Astrocyte (in vitro differentiated cells and primary cell): ENCODE measurements at regions not wholly inside any gene's neighbourhood (a gene's known extent, or its start where the extent isn't known, plus 50 kb on each side); places are given as distances from the start of the nearest gene placed in this dataset.

Experiments used
- DNase-seq: peaks from one replicate; pipeline ENCODE4 v3.0.0-alpha.2; 2010; ENCODE audit warnings: low read depth
- FAIRE-seq: peaks from 2 replicates; lab custom pipeline; 2011; peaks lifted over from hg19 to GRCh38; lab: Jason Lieb, UNC
- H2AFZ ChIP-seq: 2 replicates; pipeline ENCODE4 v1.6.0; 2012; ENCODE audit warnings: low read depth, low read length, inconsistent platforms
- H3K27ac ChIP-seq: 2 replicates; pipeline ENCODE4 v1.5.1; 2011; ENCODE audit warnings: low read depth, low read length, inconsistent platforms
- H3K27me3 ChIP-seq: 2 replicates; pipeline ENCODE4 v1.6.0; 2011; ENCODE audit warnings: low read length, inconsistent platforms; ENCODE audit not compliant: insufficient read depth
- H3K36me3 ChIP-seq: 2 replicates; pipeline ENCODE4 v1.5.1; 2011; ENCODE audit warnings: low read length, inconsistent platforms; ENCODE audit not compliant: insufficient read depth
- H3K4me1 ChIP-seq: 2 replicates; pipeline ENCODE4 v1.5.1; 2011; ENCODE audit warnings: low read length, inconsistent platforms; ENCODE audit not compliant: insufficient read depth
- H3K4me2 ChIP-seq: 2 replicates; pipeline ENCODE4 v1.6.0; 2012; ENCODE audit warnings: low read length, inconsistent platforms
- H3K4me3 ChIP-seq: 2 replicates; pipeline ENCODE4 v1.5.1; 2011; ENCODE audit warnings: low read depth, mild to moderate bottlenecking, low read length, inconsistent platforms; ENCODE audit not compliant: insufficient read depth
- H3K79me2 ChIP-seq: 2 replicates; pipeline ENCODE4 v1.6.0; 2012; ENCODE audit warnings: mild to moderate bottlenecking, low read length, inconsistent platforms; ENCODE audit not compliant: insufficient read depth
- H3K9ac ChIP-seq: 2 replicates; pipeline ENCODE4 v1.6.0; 2012; ENCODE audit warnings: mild to moderate bottlenecking, low read length, inconsistent platforms
- H3K9me3 ChIP-seq: 2 replicates; pipeline ENCODE4 v1.5.1; 2012; ENCODE audit warnings: low read depth, mild to moderate bottlenecking, low read length, inconsistent platforms; ENCODE audit not compliant: insufficient read depth
- H4K20me1 ChIP-seq: 2 replicates; pipeline ENCODE4 v1.6.0; 2012; ENCODE audit warnings: low read length, inconsistent platforms; ENCODE audit not compliant: insufficient read depth
- H3K27ac Mint-ChIP-seq: one replicate; pipeline ENCODE4 v1.8.0; 2021; ENCODE audit warnings: mild to moderate bottlenecking, mixed read lengths; ENCODE audit not compliant: unreplicated experiment
- H3K27me3 Mint-ChIP-seq: one replicate; pipeline ENCODE4 v1.8.0; 2021; ENCODE audit warnings: low read depth, mixed read lengths; ENCODE audit not compliant: unreplicated experiment
- H3K36me3 Mint-ChIP-seq: one replicate; pipeline ENCODE4 v1.8.0; 2021; ENCODE audit warnings: low read depth, mixed read lengths; ENCODE audit not compliant: unreplicated experiment
- H3K4me1 Mint-ChIP-seq: one replicate; pipeline ENCODE4 v1.8.0; 2021; ENCODE audit warnings: low read depth, mixed read lengths; ENCODE audit not compliant: unreplicated experiment
- H3K4me3 Mint-ChIP-seq: one replicate; pipeline ENCODE4 v1.8.0; 2021; ENCODE audit warnings: mild to moderate bottlenecking, moderate library complexity, mixed read lengths; ENCODE audit not compliant: unreplicated experiment
- H3K9me3 Mint-ChIP-seq: one replicate; pipeline ENCODE4 v1.8.0; 2021; ENCODE audit warnings: mild to moderate bottlenecking, mixed read lengths; ENCODE audit not compliant: unreplicated experiment
- EZH2 ChIP-seq: IDR thresholded peaks from 2 replicates; pipeline ENCODE4 v1.6.1; 2012; ENCODE audit warnings: mild to moderate bottlenecking, low read length, inconsistent platforms; ENCODE audit not compliant: insufficient read depth
- TF ChIP-seq, protein P1 (sequence below): IDR thresholded peaks from 2 replicates; pipeline ENCODE4 v1.5.1; 2011; ENCODE audit warnings: low read depth, mild to moderate bottlenecking, inconsistent platforms, low read length, moderate library complexity; ENCODE audit not compliant: insufficient read depth

- H3K9ac ChIP-seq: peak overlapping the region; percentile 57
- H3K4me1 ChIP-seq: peaks cover 42% of the 10 kb centered on the region
- peak overlapping the region; percentile 23 for H2AFZ ChIP-seq
- H3K4me3 Mint-ChIP-seq: no peak overlapping the region
- H3K27ac Mint-ChIP-seq: no peak overlapping the region
- FAIRE-seq: peak; percentile 99
- no peaks in the 10 kb centered on the region for H3K36me3 ChIP-seq
- H3K27me3 Mint-ChIP-seq: peaks cover 16% of the 10 kb centered on the region
- H3K4me1 Mint-ChIP-seq: peaks cover 8% of the 10 kb centered on the region
- H3K9me3 ChIP-seq: no peaks in the 10 kb centered on the region
- H3K9me3 Mint-ChIP-seq: peaks cover 11% of the 10 kb centered on the region
- no peaks in the 10 kb centered on the region for H4K20me1 ChIP-seq
- H3K27ac ChIP-seq: peak overlapping the region; percentile 87
- TF ChIP-seq EZH2: no peak
- TF ChIP-seq, protein P1, sequence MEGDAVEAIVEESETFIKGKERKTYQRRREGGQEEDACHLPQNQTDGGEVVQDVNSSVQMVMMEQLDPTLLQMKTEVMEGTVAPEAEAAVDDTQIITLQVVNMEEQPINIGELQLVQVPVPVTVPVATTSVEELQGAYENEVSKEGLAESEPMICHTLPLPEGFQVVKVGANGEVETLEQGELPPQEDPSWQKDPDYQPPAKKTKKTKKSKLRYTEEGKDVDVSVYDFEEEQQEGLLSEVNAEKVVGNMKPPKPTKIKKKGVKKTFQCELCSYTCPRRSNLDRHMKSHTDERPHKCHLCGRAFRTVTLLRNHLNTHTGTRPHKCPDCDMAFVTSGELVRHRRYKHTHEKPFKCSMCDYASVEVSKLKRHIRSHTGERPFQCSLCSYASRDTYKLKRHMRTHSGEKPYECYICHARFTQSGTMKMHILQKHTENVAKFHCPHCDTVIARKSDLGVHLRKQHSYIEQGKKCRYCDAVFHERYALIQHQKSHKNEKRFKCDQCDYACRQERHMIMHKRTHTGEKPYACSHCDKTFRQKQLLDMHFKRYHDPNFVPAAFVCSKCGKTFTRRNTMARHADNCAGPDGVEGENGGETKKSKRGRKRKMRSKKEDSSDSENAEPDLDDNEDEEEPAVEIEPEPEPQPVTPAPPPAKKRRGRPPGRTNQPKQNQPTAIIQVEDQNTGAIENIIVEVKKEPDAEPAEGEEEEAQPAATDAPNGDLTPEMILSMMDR: no peak
- peak overlapping the region; percentile 68 for H3K4me2 ChIP-seq
- no peaks in the 10 kb centered on the region for H3K79me2 ChIP-seq
- peak; percentile 96 for DNase-seq
- H3K4me3 ChIP-seq: peak overlapping the region; percentile 20
- H3K27me3 ChIP-seq: no peaks in the 10 kb centered on the region
- H3K36me3 Mint-ChIP-seq: peaks cover 2% of the 10 kb centered on the region
These were observed 184.5 kb upstream of the CXCL12 start for GRCh38 chr10:44569193-44570091.

GRCh38 chr10:44571701-44572100 lies 186.8 kb upstream of the CXCL12 start:
- no peaks in the 10 kb centered on the region for H3K9me3 ChIP-seq
- no peak overlapping the region for H3K27ac ChIP-seq
- H3K4me1 ChIP-seq: peaks cover 42% of the 10 kb centered on the region
- Mint-ChIP-seq H3K4me3 (no peak overlapping the region), H3K27me3 (peaks cover 16% of the 10 kb centered on the region), H3K36me3 (peaks cover 3% of the 10 kb centered on the region), H3K9me3 (peaks cover 11% of the 10 kb centered on the region), H3K4me1 (peaks cover 8% of the 10 kb centered on the region), H3K27ac (no peak overlapping the region)
- H4K20me1 ChIP-seq: no peaks in the 10 kb centered on the region
- peak overlapping the region; percentile 42 for H3K4me2 ChIP-seq
- no peaks in the 10 kb centered on the region for H3K36me3 ChIP-seq
- no peak overlapping the region for H2AFZ ChIP-seq
- no peak for TF ChIP-seq EZH2
- H3K27me3 ChIP-seq: no peaks in the 10 kb centered on the region
- FAIRE-seq (peak; percentile 52), DNase-seq (peak; percentile 59)
- H3K9ac ChIP-seq: no peak overlapping the region
- no peaks in the 10 kb centered on the region for H3K79me2 ChIP-seq
- no peak overlapping the region for H3K4me3 ChIP-seq

DNA sequence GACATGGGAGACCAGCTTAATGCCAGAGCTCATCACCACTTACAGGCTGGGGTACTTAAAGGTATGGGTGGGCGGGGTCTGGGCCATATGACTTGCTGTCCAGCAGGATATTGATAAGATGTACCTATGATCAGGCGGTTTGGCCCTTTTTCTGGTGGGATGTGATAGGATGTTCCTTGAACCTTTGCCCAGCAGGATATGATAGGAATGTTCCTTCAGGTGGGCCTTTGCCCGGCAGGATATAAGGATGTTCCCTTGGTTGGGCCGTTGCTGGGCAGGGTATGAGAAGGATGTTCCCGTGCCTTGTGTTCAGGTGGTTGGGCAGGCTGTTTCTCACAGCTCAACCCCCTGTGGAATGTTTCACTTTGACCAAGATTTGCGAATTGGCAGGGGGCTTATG lies 187.2 kb upstream of the CXCL12 start:
- Histone ChIP-seq H3K4me2 (peak overlapping the region; percentile 42), H4K20me1 (no peaks in the 10 kb centered on the region), H3K79me2 (no peaks in the 10 kb centered on the region), H3K4me3 (no peak overlapping the region), H2AFZ (no peak overlapping the region), H3K4me1 (peaks cover 41% of the 10 kb centered on the region), H3K9ac (no peak overlapping the region), H3K27ac (no peak overlapping the region), H3K9me3 (no peaks in the 10 kb centered on the region), H3K36me3 (no peaks in the 10 kb centered on the region), H3K27me3 (no peaks in the 10 kb centered on the region)
- peaks cover 18% of the 10 kb centered on the region for H3K27me3 Mint-ChIP-seq
- no peak overlapping the region for H3K4me3 Mint-ChIP-seq
- H3K4me1 Mint-ChIP-seq: peaks cover 8% of the 10 kb centered on the region
- DNase-seq: no peak
- peaks cover 10% of the 10 kb centered on the region for H3K9me3 Mint-ChIP-seq
- no peak overlapping the region for H3K27ac Mint-ChIP-seq
- H3K36me3 Mint-ChIP-seq: peaks cover 3% of the 10 kb centered on the region
- TF ChIP-seq, protein P1: no peak
- TF ChIP-seq EZH2: no peak
- no peak for FAIRE-seq
